ENCODE measurements at regions not wholly inside any gene's neighbourhood (a gene's known extent, or its start where the extent isn't known, plus 50 kb on each side); places are given as distances from the start of the nearest gene placed in this dataset.

GRCh38 chr4:86532851-86533250 lies 61.3 kb upstream of the PTPN13 start:
- POLR2A ChIA-PET (ENCODE audit: low non-redundant PET) = no interaction called here
- H3K27ac ChIP-seq = no peak overlapping the region
- CTCF ChIA-PET = no interaction called here
- TF ChIP-seq, protein P1, sequence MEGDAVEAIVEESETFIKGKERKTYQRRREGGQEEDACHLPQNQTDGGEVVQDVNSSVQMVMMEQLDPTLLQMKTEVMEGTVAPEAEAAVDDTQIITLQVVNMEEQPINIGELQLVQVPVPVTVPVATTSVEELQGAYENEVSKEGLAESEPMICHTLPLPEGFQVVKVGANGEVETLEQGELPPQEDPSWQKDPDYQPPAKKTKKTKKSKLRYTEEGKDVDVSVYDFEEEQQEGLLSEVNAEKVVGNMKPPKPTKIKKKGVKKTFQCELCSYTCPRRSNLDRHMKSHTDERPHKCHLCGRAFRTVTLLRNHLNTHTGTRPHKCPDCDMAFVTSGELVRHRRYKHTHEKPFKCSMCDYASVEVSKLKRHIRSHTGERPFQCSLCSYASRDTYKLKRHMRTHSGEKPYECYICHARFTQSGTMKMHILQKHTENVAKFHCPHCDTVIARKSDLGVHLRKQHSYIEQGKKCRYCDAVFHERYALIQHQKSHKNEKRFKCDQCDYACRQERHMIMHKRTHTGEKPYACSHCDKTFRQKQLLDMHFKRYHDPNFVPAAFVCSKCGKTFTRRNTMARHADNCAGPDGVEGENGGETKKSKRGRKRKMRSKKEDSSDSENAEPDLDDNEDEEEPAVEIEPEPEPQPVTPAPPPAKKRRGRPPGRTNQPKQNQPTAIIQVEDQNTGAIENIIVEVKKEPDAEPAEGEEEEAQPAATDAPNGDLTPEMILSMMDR (conservative IDR thresholded peaks at IDR 0.05; ENCODE audit: low read depth) = no peak
- DNase-seq (ENCODE audit: low spot score) = no peak

- ChIA-PET CTCF (no interaction called here), POLR2A (ENCODE audit: low non-redundant PET) (no interaction called here)
- no peak overlapping the region for H3K27ac ChIP-seq
- TF ChIP-seq, protein P1 (conservative IDR thresholded peaks at IDR 0.05; ENCODE audit: low read depth) = no peak
- DNase-seq (ENCODE audit: low spot score) = no peak
Measured at GRCh38 chr4:86536151-86536550, 58.0 kb upstream of the PTPN13 start.

- CTCF ChIA-PET = no interaction called here
- DNase-seq (ENCODE audit: low spot score) = no peak
- POLR2A ChIA-PET (ENCODE audit: low non-redundant PET) = no interaction called here
- H3K27ac ChIP-seq = no peak overlapping the region
- TF ChIP-seq, protein P1 (conservative IDR thresholded peaks at IDR 0.05; ENCODE audit: low read depth) = no peak
Measured at GRCh38 chr4:86542319-86543027, 51.6 kb upstream of the PTPN13 start.

GRCh38 chr4:86543080-86543479 lies 51.0 kb upstream of the PTPN13 start:
- ChIA-PET CTCF (no interaction called here), POLR2A (ENCODE audit: low non-redundant PET) (no interaction called here)
- TF ChIP-seq, protein P1 (conservative IDR thresholded peaks at IDR 0.05; ENCODE audit: low read depth) = no peak
- H3K27ac ChIP-seq = no peak overlapping the region
- DNase-seq (ENCODE audit: low spot score) = no peak

GRCh38 chr4:86543560-86544309 lies 50.4 kb upstream of the PTPN13 start:
- no peak for DNase-seq (ENCODE audit: low spot score)
- TF ChIP-seq, protein P1 (conservative IDR thresholded peaks at IDR 0.05; ENCODE audit: low read depth) = no peak
- ChIA-PET POLR2A (ENCODE audit: low non-redundant PET) (no interaction called here), CTCF (no interaction called here)
- no peak overlapping the region for H3K27ac ChIP-seq

DNA sequence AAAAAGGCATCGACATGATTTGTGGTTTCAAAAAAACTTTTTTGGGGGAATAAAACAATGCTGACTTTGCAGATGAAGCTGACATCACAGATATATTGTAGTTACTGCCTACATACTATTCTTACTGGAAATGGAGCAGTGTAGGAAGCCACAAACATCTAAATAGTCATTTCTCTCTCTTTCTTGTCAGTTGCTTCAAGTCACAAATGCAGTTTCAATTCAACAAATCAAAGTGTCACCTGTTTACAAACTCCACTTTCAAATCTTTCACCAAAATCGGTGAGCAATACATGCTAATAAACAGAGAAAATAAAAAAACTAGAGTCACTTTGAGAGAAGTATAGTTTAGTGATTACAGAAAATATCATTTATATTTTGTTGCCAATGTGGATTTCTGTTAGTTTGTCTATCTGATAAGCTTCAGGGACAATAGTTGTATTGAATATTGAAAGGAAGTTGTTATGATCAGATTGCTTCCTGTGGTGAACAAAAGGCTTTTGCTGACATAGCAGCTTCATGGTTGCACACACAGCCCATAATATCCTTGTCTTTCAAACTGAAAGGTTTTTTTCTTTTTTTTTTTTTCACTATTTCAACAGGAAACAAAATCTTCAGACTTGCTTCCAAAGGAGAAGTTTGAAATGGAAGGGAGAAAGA lies 49.7 kb upstream of the PTPN13 start:
- POLR2A ChIA-PET (ENCODE audit: low non-redundant PET) = no interaction called here
- DNase-seq (ENCODE audit: low spot score) = no peak

More for the DNA sequence above, 49.7 kb upstream of the PTPN13 start:
- TF ChIP-seq, protein P1 (conservative IDR thresholded peaks at IDR 0.05; ENCODE audit: low read depth) = no peak
- H3K27ac ChIP-seq = no peak overlapping the region
- CTCF ChIA-PET = no interaction called here

Measured in RWPE1 (cell line).